ENCODE measurements at regions not wholly inside any gene's neighbourhood (a gene's known extent, or its start where the extent isn't known, plus 50 kb on each side); places are given as distances from the start of the nearest gene placed in this dataset.
A peak's percentile ranks its signal among the peaks of the same experiment; 100 is the strongest.
"Not testable (repeated sequence)": the region's sequence is repeated elsewhere in the genome, so short reads cannot be mapped to it uniquely, and the experiment has no call there.

DNA sequence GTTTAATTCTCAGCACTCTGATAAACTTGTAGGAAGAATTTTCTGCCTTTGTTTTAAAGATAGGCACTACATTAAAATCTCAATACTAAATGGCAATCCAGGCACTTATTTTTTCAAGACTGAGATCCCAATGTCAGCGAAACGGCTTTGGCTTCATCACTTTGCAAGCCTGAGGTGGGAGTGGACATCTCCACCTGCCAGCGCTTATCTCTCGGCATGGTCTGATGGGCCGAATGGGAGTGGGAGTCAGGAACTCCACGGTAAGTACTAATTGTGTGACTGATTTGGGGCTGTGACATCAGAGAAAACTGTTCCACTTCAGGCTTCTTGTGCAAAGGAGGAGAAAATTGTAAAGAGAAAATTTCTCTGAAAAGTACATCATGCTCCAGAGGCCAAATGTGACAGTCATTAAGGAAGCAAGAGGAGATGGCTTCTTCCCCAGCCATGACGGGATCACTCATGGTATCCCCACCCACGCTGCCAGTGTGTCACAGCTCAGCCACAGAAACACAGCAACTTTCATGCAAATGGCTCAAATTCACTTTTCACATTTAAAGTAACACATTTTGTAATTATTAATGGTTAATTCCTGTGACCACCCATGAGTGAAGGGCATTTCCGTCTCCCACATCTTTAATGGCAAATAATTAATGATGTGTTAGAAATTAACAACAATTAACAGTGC, 385.5 kb upstream of the HNRNPA3 start:
- DNase-seq, result peak; percentile 76

DNA sequence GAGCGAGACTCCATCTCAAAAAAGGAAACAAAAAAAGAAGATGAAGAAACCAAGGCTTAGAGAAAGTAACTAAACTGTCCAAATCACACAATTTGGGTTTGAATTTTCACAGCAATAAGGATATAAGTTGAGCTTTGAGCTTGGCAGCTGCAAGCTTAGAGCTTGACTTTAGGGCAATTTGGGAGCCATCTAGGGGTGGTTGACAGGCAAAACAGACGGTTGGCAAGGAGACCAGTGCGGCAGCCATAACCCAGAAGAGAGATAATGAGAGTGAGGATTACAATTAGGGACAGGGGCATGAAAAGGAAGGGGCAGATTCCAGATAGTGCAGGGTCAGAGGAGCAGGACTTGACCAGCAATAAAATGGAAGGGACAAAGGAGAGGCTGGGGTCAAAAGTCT, 382.2 kb upstream of the HNRNPA3 start:
- peak; percentile 18 for DNase-seq

DNA sequence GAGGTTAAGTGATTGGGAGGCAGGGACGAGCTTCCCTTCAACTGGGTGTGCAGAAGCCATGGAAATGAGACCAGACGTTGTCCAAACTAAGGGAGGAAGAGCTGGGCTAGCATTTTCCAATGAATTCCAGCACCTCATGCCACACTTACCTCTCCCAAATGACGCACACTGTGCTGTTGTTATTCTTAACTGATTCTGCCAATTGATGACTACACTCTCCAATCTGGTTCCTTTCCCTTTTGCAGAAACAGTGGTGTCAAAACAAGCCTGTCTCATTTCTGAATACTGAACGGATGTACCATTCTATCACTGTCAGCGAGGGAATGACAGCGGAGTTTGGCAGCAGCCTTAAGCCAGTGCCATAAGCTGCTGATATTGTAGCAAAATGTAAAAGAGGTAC, 380.5 kb upstream of the HNRNPA3 start:
- no peak for DNase-seq

DNA sequence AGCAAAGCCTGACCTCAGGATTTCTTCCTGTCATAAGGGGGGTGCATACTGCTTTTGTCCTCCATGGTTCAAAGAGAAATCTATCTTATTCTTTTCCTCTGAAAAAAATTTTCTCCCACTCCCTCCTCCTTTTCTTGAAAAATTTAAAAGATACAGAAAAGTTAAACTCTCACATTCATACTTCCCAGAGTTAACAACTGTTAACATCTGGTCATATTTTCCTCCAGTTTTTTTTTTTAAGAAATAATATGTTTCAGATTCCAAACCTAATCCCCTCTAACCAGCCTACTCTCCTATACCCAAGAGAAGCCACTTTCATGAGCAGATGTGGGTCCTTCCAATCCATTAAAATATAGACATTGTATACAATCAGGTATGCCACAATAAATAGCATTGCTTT, 378.9 kb upstream of the HNRNPA3 start:
- DNase-seq, result no peak

- no peak for DNase-seq
These were observed 378.4 kb upstream of the HNRNPA3 start for GRCh38 chr2:176834226-176834625.

GRCh38 chr2:176843208-176843607, 369.4 kb upstream of the HNRNPA3 start:
- DNase-seq, result no peak

- DNase-seq, result no peak
These were observed 368.1 kb upstream of the HNRNPA3 start for GRCh38 chr2:176844461-176844860.

- no peak for DNase-seq
These were observed 366.9 kb upstream of the HNRNPA3 start for GRCh38 chr2:176845718-176846117.

GRCh38 chr2:176847575-176847974, 365.0 kb upstream of the HNRNPA3 start:
- no peak for DNase-seq

DNA sequence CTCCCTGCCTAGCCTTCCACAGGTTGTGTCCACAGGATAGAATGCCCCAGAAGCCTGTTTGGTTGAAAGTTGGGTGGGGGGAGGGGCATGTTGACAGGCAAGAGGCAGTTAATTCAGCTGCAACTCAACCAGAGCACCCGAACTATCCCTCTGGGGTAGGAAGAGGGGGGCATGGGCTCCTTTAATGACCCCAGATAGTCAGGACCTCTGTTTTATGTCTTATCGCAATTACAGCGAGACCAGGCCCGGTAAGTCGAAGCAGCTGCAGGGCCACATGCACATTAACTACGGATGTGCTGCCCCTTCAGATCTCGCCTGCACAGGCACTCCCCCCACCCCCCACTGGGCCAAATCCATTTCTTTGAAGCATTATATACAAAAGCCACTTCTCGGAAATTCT, 363.8 kb upstream of the HNRNPA3 start:
- no peak for DNase-seq

DNA sequence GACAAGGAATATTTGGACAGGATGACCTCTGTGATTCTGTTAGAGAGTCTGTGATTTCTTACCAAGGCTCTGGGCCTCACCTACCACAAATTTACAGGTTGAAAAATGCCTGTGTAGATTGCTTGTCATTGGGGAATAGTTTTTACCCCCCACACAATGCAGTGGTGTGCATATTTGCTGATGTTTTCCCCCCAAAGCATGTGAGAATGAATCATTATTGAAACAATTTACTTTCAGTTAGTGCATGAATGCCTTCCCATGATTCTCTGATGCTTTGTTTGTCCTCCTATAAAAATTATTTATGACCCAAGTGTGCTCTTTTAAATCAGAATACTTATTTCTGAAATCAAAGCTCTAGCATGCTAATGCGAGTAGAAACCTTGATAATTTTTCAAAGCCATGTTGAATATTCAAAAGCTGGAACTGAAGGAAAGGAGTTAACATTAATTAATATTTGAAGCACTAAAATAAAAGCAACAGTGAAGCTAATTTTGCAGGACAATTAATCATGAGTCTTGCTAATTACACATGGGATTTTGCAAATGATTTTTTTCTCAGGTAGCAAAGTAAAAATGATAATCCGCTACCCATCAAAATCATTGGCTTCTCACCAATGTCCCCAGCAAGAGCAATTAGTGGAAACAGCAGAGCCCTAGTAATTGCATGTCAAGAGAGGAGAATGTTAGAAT, 361.2 kb upstream of the HNRNPA3 start:
- DNase-seq, result no peak

GRCh38 chr2:176851889-176852483, 360.6 kb upstream of the HNRNPA3 start:
- DNase-seq, result no peak

GRCh38 chr2:176852667-176853066, 359.9 kb upstream of the HNRNPA3 start:
- DNase-seq, result no peak

GRCh38 chr2:176854062-176854461, 358.5 kb upstream of the HNRNPA3 start:
- DNase-seq, result no peak

DNA sequence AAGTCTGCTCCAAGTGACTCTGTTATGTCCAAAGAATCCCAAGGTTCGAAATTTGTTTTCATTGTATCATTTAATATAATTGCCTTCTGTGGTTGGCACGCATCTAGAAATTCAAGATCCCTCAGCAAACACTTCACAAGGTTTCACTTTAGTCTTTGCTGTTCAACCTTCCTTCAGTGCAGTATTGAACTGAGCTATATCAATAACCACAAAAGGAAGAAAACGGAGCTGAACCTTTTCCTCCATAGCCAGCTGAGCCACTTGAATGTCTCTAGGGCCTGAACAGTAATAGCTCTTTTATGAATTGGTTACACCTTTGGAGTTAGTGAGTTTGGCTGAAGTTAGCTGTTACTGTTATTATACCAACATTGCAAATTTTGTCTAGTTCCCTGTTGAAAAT, 357.7 kb upstream of the HNRNPA3 start:
- DNase-seq, result no peak

DNA sequence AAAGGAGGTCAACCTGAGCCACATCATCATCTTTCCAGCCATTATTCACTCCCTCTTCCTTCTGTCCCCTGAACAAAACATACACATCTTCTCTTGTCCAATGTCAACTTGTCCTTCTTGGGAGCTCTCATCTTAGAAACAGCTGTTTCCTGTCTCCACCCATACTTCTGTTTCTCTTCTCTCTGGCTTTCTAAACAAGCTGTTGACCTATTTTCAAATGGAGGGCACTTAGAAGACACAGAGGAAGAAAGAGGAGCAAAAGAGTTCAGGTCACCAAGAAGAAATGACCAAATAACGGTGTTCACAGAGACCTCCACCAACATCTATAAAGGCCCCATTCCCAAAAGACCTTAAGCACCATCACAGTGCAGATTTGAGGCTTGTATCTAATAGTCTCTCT, 355.9 kb upstream of the HNRNPA3 start:
- DNase-seq, result no peak

DNA sequence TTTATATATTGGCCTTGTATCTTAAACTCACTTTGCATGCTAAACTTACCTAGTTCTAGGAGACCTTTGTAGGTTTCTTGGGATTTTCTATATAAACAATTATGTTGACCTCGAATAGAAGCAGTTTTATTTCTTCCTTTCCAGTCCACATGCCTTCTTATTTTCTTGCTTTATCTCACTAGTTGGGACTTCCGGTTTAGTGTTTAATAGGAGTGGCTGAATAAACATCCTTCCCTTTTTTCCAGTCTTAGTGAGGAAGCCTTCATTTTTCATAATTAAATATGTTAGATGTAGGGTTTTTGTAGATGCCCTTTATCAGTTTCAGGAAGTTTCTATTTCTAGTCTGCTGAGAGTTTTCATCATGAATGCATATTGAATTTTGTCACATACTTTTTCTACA, 347.3 kb upstream of the HNRNPA3 start:
- DNase-seq, result no peak

DNA sequence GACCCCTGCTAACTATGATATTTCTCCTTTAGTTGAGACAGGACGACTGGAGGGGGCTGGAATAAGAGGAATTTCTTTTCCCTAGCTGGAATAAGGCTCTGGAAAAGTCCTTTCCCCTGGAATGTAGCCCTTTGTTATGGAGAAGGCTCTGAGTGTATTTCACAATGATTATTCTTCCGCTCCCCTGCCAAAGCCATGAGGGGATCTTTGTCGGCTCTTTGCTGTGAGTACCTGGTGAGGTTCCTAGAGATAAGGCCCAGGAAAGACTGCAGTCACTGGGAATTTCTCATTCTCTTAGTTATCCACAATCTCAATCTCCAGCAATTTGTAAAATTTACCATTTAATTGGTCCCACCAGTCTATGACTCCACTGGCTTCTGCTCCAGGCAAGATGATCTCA, 340.2 kb upstream of the HNRNPA3 start:
- DNase-seq, result no peak

GRCh38 chr2:176873403-176873802, 339.2 kb upstream of the HNRNPA3 start:
- DNase-seq, result no peak

GRCh38 chr2:176876493-176877103, 336.0 kb upstream of the HNRNPA3 start:
- no peak for DNase-seq

GRCh38 chr2:176879426-176879995, 333.1 kb upstream of the HNRNPA3 start:
- no peak for DNase-seq

- DNase-seq, result not testable (repeated sequence)
These were observed 330.5 kb upstream of the HNRNPA3 start for GRCh38 chr2:176882045-176882444.

GRCh38 chr2:176885001-176885643, 327.5 kb upstream of the HNRNPA3 start:
- DNase-seq, result no peak
